ENCODE measurements at regions not wholly inside any gene's neighbourhood (a gene's known extent, or its start where the extent isn't known, plus 50 kb on each side); places are given as distances from the start of the nearest gene placed in this dataset.
"Not testable (repeated sequence)": the region's sequence is repeated elsewhere in the genome, so short reads cannot be mapped to it uniquely, and the experiment has no call there.

DNA sequence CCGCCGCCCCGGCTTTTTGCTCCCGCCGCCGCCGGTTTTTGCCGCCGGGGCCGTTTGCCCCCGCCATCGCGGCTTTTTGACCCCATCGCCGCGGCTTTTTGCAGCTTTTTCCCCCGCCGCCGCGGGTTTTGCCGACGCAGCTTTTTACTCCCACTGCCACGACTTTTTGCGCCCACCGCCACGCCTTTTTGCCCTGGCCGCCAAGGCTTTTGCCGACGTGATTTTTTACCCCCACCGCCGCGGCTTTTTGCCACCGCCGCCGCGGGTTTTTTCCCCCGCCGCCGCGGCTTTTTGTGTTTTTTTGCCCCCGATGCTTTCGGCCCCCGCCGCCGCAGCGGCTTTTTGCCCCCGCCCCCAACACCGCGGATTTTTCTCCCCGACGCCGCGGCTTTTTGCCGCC, 5001.9 kb upstream of the OR11H1 start:
- not testable (repeated sequence) for DNase-seq (ENCODE audit: low spot score)

DNA sequence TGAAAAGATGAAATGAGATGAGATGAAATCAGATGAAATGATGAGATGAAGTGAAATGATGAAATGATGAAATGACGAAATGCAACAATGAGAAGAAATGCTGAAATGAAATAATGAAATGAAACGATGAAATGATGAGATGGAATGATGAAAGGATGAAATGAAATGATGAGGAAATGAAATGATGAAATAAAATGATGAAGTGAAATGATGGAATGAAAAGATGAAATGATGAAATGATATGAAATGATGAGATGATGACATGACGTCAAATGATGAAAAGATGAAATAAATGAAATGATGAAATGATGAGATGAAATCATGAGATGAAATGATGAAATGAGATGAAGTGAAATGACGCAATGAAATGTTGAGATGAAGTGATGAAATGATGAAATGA, 4996.9 kb upstream of the OR11H1 start:
- not testable (repeated sequence) for DNase-seq (ENCODE audit: low spot score)

DNA sequence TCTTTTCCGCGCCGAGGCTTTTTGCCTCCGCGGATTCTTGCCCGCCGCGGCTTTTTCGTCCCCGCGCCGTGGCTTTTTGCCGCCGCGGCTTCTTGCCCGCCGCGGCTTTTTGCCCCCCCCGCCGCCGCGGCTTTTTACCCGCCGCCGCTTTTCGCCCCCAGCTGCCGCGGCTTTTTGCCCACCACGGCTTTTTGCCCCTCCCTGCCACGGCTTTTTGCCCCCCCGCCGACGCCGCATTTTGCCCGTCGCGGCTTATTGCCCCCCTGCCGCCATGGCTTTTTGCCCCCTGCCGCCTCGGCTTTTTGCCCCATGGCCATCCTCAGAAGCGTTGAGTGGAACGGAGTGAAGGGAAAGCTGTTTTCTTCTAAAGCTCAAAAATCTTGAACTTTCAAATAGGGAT, 4955.5 kb upstream of the OR11H1 start:
- DNase-seq (ENCODE audit: low spot score) = not testable (repeated sequence)

DNA sequence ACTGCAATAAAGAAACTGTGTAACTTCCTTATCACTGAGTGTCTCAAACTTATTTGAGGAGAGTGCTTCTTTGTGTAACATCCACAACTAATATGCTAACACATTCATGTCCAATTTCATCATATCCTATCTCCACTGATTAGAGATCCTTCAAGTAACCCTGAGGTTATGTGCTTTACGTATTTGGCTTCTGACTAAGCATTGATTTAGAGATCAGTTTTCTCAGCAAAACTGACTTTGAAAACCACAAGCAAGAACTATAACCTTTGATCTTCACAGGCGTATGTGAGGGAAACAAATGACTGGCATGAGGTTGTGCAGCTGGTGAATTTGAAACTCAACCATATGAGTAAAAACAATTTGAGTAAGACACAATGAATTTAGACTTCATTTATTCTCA, 4926.9 kb upstream of the OR11H1 start:
- DNase-seq (ENCODE audit: low spot score) = not testable (repeated sequence)

DNA sequence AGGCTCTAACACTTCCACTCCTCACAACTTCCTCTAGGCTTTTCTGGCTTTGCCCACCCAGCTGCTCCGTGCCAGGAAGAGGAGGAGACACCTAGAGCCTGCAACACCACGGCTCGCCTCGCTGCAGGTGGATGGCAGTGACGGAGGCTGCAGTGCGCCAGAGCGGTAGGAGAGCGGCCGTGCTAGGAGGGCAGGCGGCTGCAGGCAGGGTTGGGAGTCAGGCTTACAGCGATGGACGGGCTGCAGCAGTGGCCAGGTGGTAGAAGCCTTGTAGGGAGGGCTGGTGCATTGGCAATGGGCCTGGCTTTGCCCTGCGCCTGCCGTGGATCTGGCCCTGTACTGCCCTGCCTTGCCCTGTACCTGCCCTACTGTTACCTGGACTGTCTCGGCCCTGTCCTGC, 4896.0 kb upstream of the OR11H1 start:
- not testable (repeated sequence) for DNase-seq (ENCODE audit: low spot score)

DNA sequence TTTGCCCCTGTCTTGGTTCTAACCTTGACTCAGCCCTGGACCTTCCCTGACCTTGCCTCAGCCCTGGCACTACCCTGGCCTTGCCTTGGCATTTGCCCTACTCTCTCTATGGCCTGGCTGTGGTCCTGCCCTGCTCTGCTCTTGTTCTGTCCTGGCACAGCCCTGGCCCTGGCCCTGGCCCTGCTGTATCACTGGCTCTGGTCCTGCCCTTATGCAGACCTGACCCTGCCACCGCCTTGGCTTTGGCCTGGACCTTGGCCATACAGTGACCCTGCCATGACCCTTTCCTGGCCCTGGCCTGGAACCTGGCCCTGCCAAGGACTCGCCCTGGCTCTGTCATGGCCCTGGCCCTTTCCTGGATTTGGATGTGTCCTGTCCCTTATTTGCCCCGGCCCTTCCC, 4892.7 kb upstream of the OR11H1 start:
- not testable (repeated sequence) for DNase-seq (ENCODE audit: low spot score)

DNA sequence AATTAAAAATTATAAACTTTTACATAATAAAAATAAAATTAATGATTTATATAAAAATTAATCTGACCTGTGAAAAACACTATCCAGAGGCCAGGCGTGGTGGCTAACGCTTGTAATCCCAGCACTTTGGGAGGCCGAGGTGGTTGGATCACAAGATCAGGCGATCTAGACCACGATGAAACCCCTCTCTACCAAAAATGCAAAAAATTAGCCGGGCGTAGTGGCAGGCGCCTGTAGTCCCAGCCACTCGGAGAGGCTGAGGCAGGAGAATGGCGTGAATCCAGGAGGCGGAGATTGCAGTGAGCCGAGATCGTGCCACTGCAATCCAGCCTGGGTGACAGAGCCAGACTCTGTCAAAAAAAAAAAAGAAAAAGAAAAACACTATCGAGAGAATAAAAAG, 4865.2 kb upstream of the OR11H1 start:
- not testable (repeated sequence) for DNase-seq (ENCODE audit: low spot score)

DNA sequence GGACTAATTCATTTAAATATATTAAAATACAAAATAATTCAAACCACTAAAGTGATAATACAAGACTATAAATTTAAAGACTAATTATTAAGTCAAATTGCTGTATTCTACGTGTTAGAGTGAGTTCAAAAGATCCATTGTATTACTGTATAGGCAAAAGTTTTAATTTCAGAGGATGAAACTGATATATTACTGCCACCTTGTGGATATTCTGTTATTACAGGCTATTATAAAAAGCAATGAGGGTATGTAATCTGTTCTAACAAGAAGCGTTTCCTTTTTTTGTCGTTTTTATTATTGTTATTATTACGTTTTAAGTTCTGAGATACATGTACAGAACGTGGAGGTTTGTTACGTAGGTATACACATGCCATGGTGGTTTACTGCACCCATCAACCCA, 4854.9 kb upstream of the OR11H1 start:
- not testable (repeated sequence) for DNase-seq (ENCODE audit: low spot score)

DNA sequence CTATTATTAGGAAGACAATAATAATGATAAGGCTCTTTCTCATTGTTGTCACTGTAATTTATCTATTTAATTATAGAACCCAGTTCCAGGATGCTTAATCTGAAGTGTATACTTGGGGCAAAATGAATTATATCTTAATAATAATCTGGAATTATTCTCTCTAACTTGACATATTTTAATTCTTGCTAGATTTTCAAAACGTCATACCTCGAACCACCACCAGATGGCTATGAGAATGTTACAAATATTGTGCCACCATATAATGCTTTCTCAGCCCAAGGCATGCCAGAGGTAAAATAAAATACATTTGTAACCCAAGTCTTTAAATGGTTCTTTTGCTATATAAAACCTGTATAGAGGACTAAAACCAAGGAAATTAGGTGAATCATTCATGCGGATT, 4849.3 kb upstream of the OR11H1 start:
- not testable (repeated sequence) for DNase-seq (ENCODE audit: low spot score)

DNA sequence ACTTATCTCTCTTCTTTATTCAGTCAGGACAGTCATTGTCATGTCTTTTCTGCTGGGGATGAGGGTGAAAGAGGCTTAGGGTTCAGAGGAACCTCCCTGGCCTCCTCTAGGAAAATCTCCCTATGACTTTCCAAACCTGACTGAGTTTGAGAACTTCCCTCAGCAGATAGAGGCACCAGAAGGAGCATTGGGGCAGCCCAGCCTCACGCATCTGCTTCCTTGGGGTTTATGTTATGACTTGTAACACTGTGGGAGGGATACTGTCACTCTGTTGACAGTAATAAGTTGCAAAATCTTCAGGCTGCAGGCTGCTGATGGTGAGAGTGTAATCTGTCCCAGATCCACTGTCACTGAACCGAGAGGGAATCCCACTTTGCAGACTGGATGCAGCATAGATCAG, 4842.6 kb upstream of the OR11H1 start:
- DNase-seq (ENCODE audit: low spot score) = not testable (repeated sequence)

DNA sequence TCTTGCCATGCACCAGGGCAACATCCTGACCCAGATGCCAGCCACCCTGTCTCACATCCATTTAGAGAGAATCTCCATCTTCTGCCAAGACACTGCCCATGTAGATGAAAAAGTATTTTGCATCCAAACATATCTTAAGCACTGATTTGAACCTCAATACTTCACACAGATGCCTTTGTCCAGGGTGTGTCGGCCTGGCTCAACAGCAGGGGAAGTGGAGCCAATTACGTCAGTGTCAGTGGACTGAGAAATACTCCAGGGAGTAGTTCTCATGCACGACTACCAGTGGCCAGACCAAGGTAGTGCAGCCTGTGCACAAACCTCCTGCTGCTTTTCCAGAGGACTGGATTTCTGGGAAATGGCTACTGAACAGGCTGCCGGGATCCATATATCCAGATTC, 4840.7 kb upstream of the OR11H1 start:
- DNase-seq (ENCODE audit: low spot score) = not testable (repeated sequence)

DNA sequence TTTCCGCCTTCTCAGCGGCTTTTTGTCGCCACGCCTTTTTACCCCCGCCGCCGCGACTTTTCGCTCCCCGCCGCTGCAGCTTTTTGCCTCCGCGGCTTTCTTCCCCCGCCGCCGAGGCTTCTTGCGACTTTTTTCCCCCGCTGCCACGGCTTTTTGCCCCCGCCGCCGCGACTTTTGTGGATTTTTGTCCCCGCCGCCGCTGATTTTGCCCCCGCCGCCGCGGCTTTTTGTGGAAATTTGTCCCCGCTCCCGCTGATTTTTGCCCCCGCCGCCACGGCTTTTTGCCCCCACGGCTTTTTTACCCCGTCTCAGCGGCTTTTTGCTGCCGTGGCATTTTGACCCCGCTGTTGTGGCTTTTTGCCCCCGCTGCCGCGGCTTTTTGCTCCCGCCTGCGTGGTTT, 4829.2 kb upstream of the OR11H1 start:
- DNase-seq (ENCODE audit: low spot score) = not testable (repeated sequence)

DNA sequence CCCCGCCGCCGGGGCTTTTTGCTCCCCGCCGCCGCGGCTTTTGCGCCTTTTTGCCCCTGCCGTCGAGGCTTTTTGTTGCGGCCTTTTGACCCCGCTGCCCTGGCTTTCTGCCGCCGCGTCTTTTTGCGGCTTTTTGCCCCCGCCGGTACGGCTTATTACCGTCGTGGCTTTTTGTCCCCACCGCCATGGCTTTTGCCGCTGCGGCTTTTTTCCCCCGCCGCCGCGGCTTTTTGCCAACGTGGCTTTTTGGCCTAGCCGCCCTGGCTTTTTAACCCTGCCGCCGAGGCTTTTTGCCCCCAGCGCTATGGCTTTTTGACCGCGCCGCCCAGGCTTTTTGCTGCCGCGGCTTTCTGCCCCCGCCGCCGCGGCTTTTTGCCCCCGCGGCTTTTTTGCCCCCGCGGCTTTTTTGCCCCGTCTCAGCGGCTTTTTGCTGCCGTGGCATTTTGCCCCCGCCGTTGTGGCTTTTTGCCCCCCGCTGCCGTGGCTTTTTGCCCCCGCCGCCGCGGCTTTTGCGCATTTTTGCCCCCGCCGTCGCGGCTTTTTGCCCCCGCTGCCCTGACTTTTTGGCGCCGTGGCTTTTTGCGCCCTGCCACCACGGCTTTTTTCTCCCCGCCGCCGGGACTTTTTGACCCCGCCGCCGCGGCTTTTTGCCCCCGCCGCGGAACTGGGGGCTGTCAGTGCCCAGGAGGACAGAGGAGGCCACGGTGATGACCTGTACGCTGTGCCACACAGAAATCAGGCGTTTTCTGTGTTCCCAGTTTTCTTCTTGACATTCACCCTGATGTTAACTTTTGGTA, 4828.5 kb upstream of the OR11H1 start:
- not testable (repeated sequence) for DNase-seq (ENCODE audit: low spot score)

DNA sequence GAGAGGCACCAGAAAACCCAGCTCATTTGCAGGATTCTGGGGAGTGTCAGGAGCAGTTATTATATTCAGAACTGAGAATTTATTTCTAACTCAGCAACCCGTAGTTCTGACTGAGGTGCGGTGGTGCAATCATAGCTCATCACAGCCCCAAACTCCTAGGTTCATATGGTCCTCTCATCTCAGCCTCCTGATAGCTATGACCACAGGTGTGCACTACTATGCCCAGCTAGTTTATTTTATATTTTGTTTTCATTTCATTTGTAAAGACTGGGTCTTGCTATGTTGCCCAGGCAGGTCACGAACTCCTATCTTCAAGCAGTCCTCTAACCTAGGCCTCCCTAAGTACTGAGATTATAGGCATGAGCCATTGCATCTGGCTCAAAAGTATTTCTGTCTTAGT, 4819.8 kb upstream of the OR11H1 start:
- not testable (repeated sequence) for DNase-seq (ENCODE audit: low spot score)

DNA sequence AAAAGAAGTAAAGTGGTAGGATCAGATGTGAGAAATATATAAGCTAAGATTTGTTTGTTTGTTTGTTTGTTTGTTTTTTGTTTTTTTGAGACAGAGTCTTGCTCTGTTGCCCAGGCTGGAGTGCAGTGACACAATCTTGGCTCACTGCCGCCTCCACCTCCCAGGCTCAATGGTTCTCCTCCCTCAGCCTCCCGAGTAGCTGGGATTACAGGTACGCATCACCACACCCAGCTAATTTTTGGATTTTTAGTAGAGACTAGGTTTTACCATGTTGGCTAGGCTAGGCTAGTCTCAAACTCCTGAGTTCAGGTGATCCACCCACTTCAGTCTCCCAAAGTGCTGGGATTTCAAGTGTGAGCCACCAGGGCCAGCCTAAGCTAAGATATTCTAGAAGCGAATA, 4817.1 kb upstream of the OR11H1 start:
- not testable (repeated sequence) for DNase-seq (ENCODE audit: low spot score)

DNA sequence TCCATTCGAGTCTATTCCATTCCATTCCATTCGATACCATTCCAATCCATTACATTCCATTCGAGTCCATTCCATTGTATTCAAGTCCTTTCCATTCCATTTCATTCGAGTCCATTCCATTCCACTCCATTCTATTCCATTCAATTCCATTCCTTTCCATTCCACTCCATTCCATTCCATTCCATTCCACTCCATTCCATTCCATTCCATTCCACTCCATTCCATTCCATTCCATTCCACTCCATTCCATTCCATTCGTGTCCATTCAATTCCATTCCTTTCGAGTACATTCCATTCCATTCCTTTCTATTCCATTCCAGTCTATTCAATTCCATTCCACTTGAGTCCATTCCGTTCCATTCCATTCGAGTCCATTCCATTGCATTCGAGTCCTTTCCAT, 4805.2 kb upstream of the OR11H1 start:
- not testable (repeated sequence) for DNase-seq (ENCODE audit: low spot score)

DNA sequence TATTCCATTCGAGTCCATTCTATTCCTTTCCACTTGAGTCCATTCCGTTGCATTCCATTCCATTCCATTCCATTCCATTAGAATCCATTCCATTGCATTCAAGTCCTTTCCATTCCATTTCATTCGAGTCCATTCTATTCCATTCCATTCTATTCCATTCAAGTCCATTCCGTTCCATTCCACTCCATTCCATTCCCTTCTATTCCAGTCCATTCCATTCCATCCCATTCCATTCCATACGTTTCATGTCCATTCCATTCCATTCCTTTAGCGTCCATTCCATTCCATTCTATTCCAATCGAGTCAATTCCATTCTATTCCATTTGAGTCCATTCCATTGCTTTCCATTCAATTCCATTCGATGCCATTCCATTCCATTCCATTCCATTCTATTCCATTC, 4804.0 kb upstream of the OR11H1 start:
- not testable (repeated sequence) for DNase-seq (ENCODE audit: low spot score)

DNA sequence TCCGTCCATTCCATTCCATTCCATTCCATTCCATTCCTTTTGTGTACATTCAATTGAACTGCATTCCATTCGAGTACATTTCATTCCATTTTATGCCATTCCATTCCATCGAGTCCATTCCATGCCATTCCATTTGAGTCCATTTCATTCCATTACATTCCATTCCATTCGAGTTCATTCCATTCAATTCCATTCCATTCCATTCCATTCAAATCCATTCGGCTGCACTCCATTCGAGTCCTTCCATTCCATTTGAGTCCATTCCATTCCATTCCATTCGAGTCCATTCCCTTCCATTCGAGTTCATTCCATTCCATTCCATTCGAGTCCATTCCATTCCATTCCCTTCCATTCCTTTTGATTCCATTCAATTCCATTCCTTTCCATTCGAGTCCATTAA, 4800.6 kb upstream of the OR11H1 start:
- no peak for DNase-seq (ENCODE audit: low spot score)

DNA sequence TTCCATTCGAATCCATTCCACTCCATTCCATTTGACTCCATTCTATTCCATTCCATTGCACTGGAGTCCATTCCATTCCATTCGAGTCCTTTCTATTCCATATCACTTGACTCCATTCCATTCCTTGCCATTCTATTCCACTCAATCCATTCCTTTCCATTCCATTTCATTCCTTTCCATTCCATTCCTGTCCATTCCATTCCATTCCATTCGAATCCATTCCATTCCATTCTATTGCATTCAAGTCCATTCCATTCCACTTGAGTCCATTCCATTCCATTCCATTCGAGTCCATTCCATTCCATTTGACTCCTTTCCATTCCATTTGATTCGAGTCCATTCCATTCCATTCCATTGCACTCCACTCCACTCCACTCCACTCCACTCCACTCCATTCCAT, 4798.0 kb upstream of the OR11H1 start:
- DNase-seq (ENCODE audit: low spot score) = not testable (repeated sequence)

DNA sequence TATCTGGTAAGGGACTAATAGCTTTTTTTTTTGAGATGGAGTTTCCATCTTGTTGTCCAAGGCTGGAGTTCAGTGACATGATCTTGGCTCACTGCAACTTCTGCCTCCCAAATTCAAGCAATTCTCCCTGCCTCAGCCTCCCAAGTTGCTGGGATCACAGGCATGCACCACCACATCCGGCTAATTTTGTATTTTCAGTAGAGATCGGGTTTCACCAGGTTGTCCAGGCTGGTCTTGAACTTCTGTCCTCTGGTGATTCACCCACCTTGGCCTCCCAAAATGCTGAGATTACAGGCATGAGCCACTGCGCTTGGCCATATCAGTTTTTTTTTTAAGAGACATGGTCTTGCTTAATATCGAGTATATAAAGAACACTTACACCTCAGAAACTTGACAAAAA, 4797.3 kb upstream of the OR11H1 start:
- not testable (repeated sequence) for DNase-seq (ENCODE audit: low spot score)

DNA sequence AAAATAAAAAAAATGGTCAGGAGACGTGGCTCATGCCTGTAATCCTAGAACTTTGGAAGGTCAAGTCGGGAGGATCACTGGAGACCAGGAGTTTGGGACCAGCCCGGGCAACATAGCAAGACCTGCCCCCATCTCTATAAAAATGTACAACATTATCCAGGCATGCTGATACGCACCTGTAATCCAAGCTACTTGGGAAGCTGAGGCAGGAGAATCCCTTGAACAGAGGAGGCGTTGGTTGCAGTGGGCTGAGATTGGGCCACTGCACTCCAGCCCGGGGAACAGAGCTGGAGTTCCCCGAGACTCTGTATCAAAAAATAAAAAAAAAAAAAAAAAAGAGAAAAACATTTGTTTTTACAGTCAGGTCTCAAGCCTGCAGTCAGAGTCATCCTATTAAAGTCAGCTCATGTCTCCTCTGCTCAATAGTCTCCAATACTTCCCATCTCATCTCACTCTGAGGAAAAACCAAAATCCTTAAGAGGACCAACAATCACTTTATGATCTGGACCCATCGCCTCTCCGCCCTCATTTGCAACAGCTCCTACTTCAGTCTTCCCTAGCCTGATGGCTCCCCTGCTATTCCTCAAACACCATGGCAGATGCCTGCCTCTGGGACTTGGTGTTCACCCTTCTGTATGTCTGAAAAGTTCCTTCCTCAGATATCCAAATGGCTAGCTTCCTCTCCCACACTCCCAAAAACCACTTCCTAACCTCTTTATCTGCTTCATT, 4796.6 kb upstream of the OR11H1 start:
- not testable (repeated sequence) for DNase-seq (ENCODE audit: low spot score)

DNA sequence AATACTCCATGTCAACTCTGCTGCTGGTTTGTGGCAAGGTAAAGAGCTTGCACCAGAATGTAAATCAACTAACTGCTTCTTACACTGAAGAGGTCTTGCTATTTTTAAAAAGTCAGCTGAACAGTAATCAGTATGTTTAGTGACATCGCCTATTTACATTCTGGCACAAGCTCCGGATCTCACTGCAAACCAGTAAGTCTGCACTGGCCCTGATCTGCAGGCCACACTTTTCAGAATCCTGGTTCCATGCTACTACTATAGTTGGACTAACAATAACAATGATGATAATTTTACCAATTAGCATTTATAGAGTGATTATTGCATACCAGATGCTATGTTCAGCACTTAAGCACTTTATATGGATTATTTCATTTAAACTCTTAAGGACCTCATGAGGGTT, 4792.9 kb upstream of the OR11H1 start:
- DNase-seq (ENCODE audit: low spot score) = not testable (repeated sequence)

DNA sequence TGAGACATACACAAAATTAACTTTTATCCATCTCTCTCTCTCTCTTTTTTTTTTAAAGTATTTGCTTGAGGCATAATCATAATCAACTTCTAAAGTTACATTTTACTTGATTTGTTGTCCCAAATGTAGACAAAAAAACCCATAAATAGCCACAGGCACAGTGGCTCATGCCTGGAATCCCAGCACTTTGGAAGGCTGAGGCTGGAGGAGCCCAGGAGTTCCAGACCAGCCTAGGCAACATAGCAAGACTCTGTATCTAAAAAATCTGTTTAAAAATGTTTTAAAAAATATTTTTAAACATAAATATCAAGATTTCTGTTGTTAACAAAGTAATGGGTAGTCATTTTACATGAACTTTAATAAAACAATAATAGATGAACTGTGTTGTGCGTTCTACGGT, 4791.1 kb upstream of the OR11H1 start:
- not testable (repeated sequence) for DNase-seq (ENCODE audit: low spot score)

Measured in AG20443 (cell line).